ENCODE measurements at regions not wholly inside any gene's neighbourhood (a gene's known extent, or its start where the extent isn't known, plus 50 kb on each side); places are given as distances from the start of the nearest gene placed in this dataset.

GRCh38 chr21:43348170-43348766 is 78.7 kb downstream of the SIK1 start:
- DNase-seq, result no peak

GRCh38 chr21:43347461-43348169 is 79.3 kb downstream of the SIK1 start:
- DNase-seq, result no peak

- no peak for DNase-seq
These were observed 80.4 kb downstream of the SIK1 start for GRCh38 chr21:43346551-43346950.

- DNase-seq, result peak; percentile 96
These were observed 81.1 kb downstream of the SIK1 start for GRCh38 chr21:43345746-43346409.

- DNase-seq, result no peak
These were observed 81.7 kb downstream of the SIK1 start for GRCh38 chr21:43345046-43345745.

GRCh38 chr21:43343992-43344886 is 82.7 kb downstream of the SIK1 start:
- no peak for DNase-seq

GRCh38 chr21:43343095-43343991 is 83.6 kb downstream of the SIK1 start:
- no peak for DNase-seq

GRCh38 chr21:43342301-43342881 is 84.5 kb downstream of the SIK1 start:
- no peak for DNase-seq

GRCh38 chr21:43341378-43342161 is 85.4 kb downstream of the SIK1 start:
- no peak for DNase-seq

- no peak for DNase-seq
These were observed 86.2 kb downstream of the SIK1 start for GRCh38 chr21:43340491-43341377.

GRCh38 chr21:43339668-43340067 is 87.3 kb downstream of the SIK1 start:
- DNase-seq, result no peak

GRCh38 chr21:43338951-43339350 is 88.0 kb downstream of the SIK1 start:
- DNase-seq, result no peak

- DNase-seq, result no peak
These were observed 88.9 kb downstream of the SIK1 start for GRCh38 chr21:43337901-43338655.

- no peak for DNase-seq
These were observed 91.8 kb downstream of the SIK1 start for GRCh38 chr21:43335119-43335518.

GRCh38 chr21:43334214-43334958 is 92.5 kb downstream of the SIK1 start:
- no peak for DNase-seq

- no peak for DNase-seq
These were observed 93.5 kb downstream of the SIK1 start for GRCh38 chr21:43333298-43334062.

- DNase-seq, result no peak
These were observed 94.1 kb downstream of the SIK1 start for GRCh38 chr21:43332861-43333297.
